Erythroblast (primary cell): ENCODE measurements at regions not wholly inside any gene's neighbourhood (a gene's known extent, or its start where the extent isn't known, plus 50 kb on each side); places are given as distances from the start of the nearest gene placed in this dataset.

ENCODE experiments used
- GATA1 ChIP-seq: IDR thresholded peaks from 2 replicates; pipeline ENCODE4 v1.6.1; 2011; ENCODE audit warnings: low read depth, mild to moderate bottlenecking, control low read depth, low read length, moderate library complexity
- POLR2A ChIP-seq: IDR thresholded peaks from 2 replicates; pipeline ENCODE4 v1.6.1; 2011; ENCODE audit warnings: mild to moderate bottlenecking, low read length

DNA sequence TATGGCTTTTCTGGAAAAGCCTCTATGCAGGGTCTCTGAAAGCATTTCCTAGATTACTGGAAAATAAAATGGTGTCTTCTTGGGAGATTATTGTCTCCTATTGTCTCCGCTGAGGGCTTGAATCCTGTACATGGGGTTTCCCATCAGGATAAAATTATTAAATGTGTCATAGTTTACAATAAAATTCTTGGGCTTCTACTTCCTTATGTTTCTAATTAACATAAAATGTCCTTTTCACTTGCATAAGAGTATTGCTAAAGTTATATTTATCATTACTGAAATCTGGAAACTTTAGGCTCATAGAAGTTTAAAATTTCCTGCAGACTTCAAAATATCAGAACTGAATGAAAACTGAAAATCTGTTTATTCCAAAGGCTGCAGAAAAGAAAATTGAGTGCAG, 595.5 kb upstream of the AGTR1 start:
- TF ChIP-seq POLR2A (no peak), GATA1 (no peak)
